HUES64 (cell line): ENCODE measurements at regions not wholly inside any gene's neighbourhood (a gene's known extent, or its start where the extent isn't known, plus 50 kb on each side); places are given as distances from the start of the nearest gene placed in this dataset.

Experiments used
- H3K27ac ChIP-seq: 2 replicates; pipeline ENCODE4 v1.7.0; 2013; ENCODE audit warnings: low read depth, low read length, inconsistent platforms
- H3K27me3 ChIP-seq: 2 replicates; pipeline ENCODE4 v1.6.1; 2013; ENCODE audit warnings: mild to moderate bottlenecking, low read length; ENCODE audit not compliant: insufficient read depth
- H3K36me3 ChIP-seq: 2 replicates; pipeline ENCODE4 v1.6.1; 2013; ENCODE audit warnings: mild to moderate bottlenecking, low read length; ENCODE audit not compliant: insufficient read depth
- H3K4me1 ChIP-seq: 2 replicates; pipeline ENCODE4 v1.6.1; 2013; ENCODE audit warnings: mild to moderate bottlenecking, low read length, moderate library complexity; ENCODE audit not compliant: insufficient read depth
- H3K4me3 ChIP-seq: 2 replicates; pipeline ENCODE4 v1.5.1; 2013; ENCODE audit warnings: mild to moderate bottlenecking, low read length, moderate library complexity
- H3K9ac ChIP-seq: 2 replicates; pipeline ENCODE4 v1.6.1; 2013; ENCODE audit warnings: mild to moderate bottlenecking, low read depth, low read length
- H3K9me3 ChIP-seq: 2 replicates; pipeline ENCODE4 v1.6.1; 2013; ENCODE audit warnings: low read depth, low read length; ENCODE audit not compliant: insufficient read depth
- WGBS: fragments of 150-250, 120-280 bp; methylation state at CpG from one replicate; pipeline ENCODE4 v1.1.7; 2013; ENCODE audit warnings: missing lambda C conversion rate; 5-methylcytosine and 5-hydroxymethylcytosine counted together

GRCh38 chr9:80222466-80223169, 650.9 kb downstream of the TLE4 start:
- no peaks in the 10 kb centered on the region for H3K9me3 ChIP-seq
- H3K4me3 ChIP-seq: no peak overlapping the region
- no peaks in the 10 kb centered on the region for H3K36me3 ChIP-seq
- H3K27ac ChIP-seq: no peak overlapping the region
- 92% methylated on average over 1 of the region's 3 CpGs for WGBS
- H3K9ac ChIP-seq: no peak overlapping the region
- H3K27me3 ChIP-seq: no peaks in the 10 kb centered on the region
- no peaks in the 10 kb centered on the region for H3K4me1 ChIP-seq

- no peaks in the 10 kb centered on the region for H3K36me3 ChIP-seq
- no peaks in the 10 kb centered on the region for H3K27me3 ChIP-seq
- no peak overlapping the region for H3K27ac ChIP-seq
- 0 out of 2 replicates have a peak, but pooled peaks cover 1% of the 10 kb centered on the region for H3K9me3 ChIP-seq
- no peak overlapping the region for H3K4me3 ChIP-seq
- 89% methylated on average over 6 of the region's 6 CpGs for WGBS
- no peaks in the 10 kb centered on the region for H3K4me1 ChIP-seq
- no peak overlapping the region for H3K9ac ChIP-seq
Measured at GRCh38 chr9:80218328-80218727, 646.6 kb downstream of the TLE4 start.

- H3K27me3 ChIP-seq: no peaks in the 10 kb centered on the region
- H3K4me1 ChIP-seq: no peaks in the 10 kb centered on the region
- no peak overlapping the region for H3K9ac ChIP-seq
- 97% methylated on average over 7 of the region's 8 CpGs for WGBS
- H3K4me3 ChIP-seq: no peak overlapping the region
- 0 out of 2 replicates have a peak, but pooled peaks cover 7% of the 10 kb centered on the region for H3K9me3 ChIP-seq
- no peak overlapping the region for H3K27ac ChIP-seq
- no peaks in the 10 kb centered on the region for H3K36me3 ChIP-seq
Measured at GRCh38 chr9:80213613-80214012, 641.8 kb downstream of the TLE4 start.

- Histone ChIP-seq H3K4me1 (no peaks in the 10 kb centered on the region), H3K27ac (no peak overlapping the region), H3K4me3 (no peak overlapping the region), H3K36me3 (no peaks in the 10 kb centered on the region), H3K27me3 (no peaks in the 10 kb centered on the region), H3K9me3 (0 out of 2 replicates have a peak, but pooled peaks cover 7% of the 10 kb centered on the region), H3K9ac (no peak overlapping the region)
Measured at GRCh38 chr9:80208696-80209095, 636.9 kb downstream of the TLE4 start.

- Histone ChIP-seq H3K36me3 (no peaks in the 10 kb centered on the region), H3K27me3 (no peaks in the 10 kb centered on the region), H3K9me3 (no peaks in the 10 kb centered on the region), H3K4me1 (no peaks in the 10 kb centered on the region), H3K4me3 (no peak overlapping the region), H3K9ac (no peak overlapping the region), H3K27ac (no peak overlapping the region)
- no CpG with 5 or more reads among the region's 2 CpGs for WGBS
Measured at GRCh38 chr9:80204054-80204453, 632.3 kb downstream of the TLE4 start.

GRCh38 chr9:80197661-80198060, 625.9 kb downstream of the TLE4 start:
- no peaks in the 10 kb centered on the region for H3K9me3 ChIP-seq
- 92% methylated on average over 1 of the region's 1 CpG for WGBS
- 0 out of 2 replicates have a peak, but pooled peaks cover 5% of the 10 kb centered on the region for H3K4me1 ChIP-seq

GRCh38 chr9:80191108-80191507, 619.3 kb downstream of the TLE4 start:
- 0 out of 2 replicates have a peak, but pooled peaks cover 5% of the 10 kb centered on the region for H3K4me1 ChIP-seq
- no peaks in the 10 kb centered on the region for H3K9me3 ChIP-seq
- no peak overlapping the region for H3K9ac ChIP-seq
- H3K27ac ChIP-seq: no peak overlapping the region
- no peaks in the 10 kb centered on the region for H3K27me3 ChIP-seq
- no peaks in the 10 kb centered on the region for H3K36me3 ChIP-seq
- H3K4me3 ChIP-seq: no peak overlapping the region

More at GRCh38 chr9:80197661-80198060, 625.9 kb downstream of the TLE4 start:
- H3K9ac ChIP-seq: no peak overlapping the region
- no peaks in the 10 kb centered on the region for H3K36me3 ChIP-seq
- no peak overlapping the region for H3K27ac ChIP-seq
- H3K27me3 ChIP-seq: no peaks in the 10 kb centered on the region
- no peak overlapping the region for H3K4me3 ChIP-seq

GRCh38 chr9:80188579-80188978, 616.8 kb downstream of the TLE4 start:
- Histone ChIP-seq H3K4me1 (no peaks in the 10 kb centered on the region), H3K4me3 (no peak overlapping the region), H3K27me3 (no peaks in the 10 kb centered on the region), H3K27ac (no peak overlapping the region), H3K36me3 (no peaks in the 10 kb centered on the region), H3K9me3 (no peaks in the 10 kb centered on the region), H3K9ac (no peak overlapping the region)
- WGBS: 91% methylated on average over 4 of the region's 4 CpGs

GRCh38 chr9:80185112-80185738, 613.5 kb downstream of the TLE4 start:
- Histone ChIP-seq H3K4me3 (no peak overlapping the region), H3K9ac (no peak overlapping the region), H3K27me3 (no peaks in the 10 kb centered on the region), H3K9me3 (peaks cover 13% of the 10 kb centered on the region), H3K4me1 (no peaks in the 10 kb centered on the region), H3K36me3 (no peaks in the 10 kb centered on the region), H3K27ac (no peak overlapping the region)
- WGBS: 95% methylated on average over 27 of the region's 27 CpGs

GRCh38 chr9:80177949-80178480, 606.2 kb downstream of the TLE4 start:
- Histone ChIP-seq H3K27ac (no peak overlapping the region), H3K4me3 (no peak overlapping the region), H3K9me3 (peaks cover 19% of the 10 kb centered on the region), H3K9ac (no peak overlapping the region), H3K4me1 (no peaks in the 10 kb centered on the region), H3K36me3 (no peaks in the 10 kb centered on the region), H3K27me3 (no peaks in the 10 kb centered on the region)
- WGBS: 94% methylated on average over 2 of the region's 2 CpGs

GRCh38 chr9:80175286-80176150, 603.8 kb downstream of the TLE4 start:
- 0% methylated on average over 1 of the region's 1 CpG for WGBS
- Histone ChIP-seq H3K9ac (no peak overlapping the region), H3K27me3 (no peaks in the 10 kb centered on the region), H3K27ac (no peak overlapping the region), H3K4me1 (no peaks in the 10 kb centered on the region), H3K9me3 (peaks cover 8% of the 10 kb centered on the region; the same call in 1 of the 2 replicates), H3K36me3 (no peaks in the 10 kb centered on the region), H3K4me3 (no peak overlapping the region)
